ENCODE measurements at regions not wholly inside any gene's neighbourhood (a gene's known extent, or its start where the extent isn't known, plus 50 kb on each side); places are given as distances from the start of the nearest gene placed in this dataset.
"Not testable (repeated sequence)": the region's sequence is repeated elsewhere in the genome, so short reads cannot be mapped to it uniquely, and the experiment has no call there.

DNA sequence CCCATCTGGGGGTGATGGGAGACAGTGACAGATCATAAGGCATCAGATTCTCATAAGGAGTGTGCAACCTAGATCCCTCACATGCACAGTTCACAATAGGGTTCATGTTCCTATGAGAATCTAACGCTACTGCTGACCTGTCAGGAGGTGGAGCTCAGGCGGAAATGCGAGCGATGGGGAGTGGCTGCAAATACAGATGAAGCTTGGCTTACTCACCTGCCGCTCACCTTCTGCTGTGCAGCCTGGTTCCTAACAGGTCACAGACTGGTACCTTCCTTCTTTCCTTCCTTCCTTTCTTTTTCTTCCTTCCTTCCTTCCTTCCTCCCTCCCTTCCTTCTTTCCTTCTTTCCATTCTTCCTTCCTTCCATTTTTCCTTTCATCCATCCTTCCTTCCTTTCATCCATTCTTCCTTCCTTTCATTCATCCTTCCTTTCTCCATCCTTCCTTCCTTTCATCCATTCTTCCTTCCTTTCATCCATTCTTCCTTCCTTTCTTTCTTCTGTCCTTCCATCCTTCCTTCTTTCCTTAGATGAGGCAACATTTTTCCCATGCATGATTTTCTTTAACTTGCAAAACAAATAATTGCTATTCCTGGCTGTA is 370.0 kb upstream of the AUTS2 start:
- no peak for DNase-seq

DNA sequence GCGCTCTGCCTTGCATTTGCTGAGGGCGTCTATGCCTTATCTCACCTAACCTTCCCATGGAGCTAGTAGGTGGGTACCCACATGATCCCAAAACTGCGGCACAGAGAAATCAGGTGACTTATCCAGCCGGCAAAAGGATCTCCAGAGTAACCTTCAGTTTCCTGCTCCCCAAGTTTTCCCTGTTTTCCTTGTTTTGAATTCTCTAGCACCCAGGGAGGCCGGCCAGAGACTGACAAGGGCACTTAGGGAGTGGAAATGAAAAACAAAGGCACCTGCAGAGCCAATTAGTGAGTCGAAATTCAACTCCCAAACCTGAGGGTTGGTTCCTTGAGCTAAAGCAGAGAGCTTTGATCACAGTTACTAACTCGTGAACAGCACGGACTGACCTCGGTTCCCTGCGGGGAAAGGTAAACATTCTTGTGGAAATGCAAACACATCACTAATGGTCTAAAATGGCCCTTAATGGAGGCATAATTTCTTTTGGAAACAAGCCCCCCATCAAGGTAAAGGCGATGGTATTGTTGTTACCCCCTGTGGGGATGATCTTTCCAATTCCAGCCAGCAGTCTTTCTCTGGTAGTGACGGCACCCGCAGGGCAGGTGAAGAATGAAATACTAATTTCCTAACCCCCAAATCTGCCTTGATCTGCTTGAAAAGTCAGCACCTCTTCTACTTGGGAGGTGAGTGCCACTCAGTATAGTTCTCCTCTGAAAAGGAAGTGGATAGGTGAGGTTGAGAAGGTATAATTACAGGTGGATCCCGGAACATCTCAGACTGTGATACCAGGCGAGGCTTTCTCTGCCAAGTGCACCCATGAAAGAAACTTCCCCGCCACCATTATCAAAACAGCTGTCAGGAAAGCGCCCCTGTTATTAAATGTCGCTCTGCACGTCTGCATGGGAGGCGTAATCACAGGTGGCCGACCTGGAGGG is 365.6 kb upstream of the AUTS2 start:
- DNase-seq = no peak

DNA sequence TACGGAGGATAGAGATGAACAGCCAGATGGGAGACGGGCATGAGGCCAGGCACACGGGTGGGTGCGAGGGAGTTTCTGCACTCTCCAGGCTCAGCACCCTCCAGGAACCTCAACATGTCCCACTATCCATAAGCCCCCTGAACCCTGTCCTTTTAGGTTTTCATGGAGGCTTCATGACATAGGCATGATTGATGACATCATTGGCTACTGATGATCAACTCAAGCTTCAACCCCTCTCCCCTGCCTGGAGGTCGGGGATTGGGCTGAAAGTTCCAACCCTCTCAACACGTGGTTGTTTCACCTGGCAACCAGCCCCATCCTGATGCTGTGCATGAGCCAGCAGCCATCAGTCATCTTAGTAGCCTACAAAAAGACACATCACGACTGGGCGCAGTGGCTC is 360.7 kb upstream of the AUTS2 start:
- no peak for DNase-seq

DNA sequence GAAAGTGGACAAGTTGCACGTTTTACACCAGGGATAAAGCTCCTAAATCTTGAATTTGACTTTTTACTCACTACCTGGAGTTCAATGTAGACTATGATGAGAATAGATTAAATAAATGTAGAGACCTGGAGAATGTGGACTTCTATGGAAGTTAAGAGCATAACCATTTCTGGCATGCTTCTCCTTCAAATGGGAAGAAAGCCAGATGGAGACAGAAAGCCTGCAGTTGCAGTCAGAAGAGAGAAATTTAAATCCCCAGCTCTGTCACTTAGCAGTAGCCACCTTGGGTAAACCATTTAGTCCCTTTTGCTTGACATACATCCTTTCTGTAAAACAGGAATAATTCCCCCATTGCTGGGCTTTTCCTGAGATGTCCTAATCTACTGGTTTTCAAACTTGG is 355.3 kb upstream of the AUTS2 start:
- no peak for DNase-seq

DNA sequence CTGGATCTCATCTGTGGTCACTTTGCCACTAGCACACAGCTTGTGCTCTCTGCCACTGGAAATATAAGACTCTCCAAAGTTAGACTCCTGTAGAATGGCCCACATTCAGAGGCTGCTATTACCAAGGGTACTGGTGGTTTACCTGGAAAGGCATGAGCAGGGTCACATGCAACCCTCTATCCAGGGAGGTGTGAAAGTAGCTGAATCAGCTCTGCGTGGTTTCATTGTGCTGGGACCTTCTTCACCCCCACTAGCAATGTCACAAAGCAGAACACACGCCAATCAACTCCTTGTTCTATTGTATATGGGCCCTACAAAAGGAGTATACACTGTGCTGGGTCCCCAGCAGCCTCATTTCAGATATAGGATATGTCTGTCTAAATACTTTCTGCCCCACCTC is 353.6 kb upstream of the AUTS2 start:
- no peak for DNase-seq

DNA sequence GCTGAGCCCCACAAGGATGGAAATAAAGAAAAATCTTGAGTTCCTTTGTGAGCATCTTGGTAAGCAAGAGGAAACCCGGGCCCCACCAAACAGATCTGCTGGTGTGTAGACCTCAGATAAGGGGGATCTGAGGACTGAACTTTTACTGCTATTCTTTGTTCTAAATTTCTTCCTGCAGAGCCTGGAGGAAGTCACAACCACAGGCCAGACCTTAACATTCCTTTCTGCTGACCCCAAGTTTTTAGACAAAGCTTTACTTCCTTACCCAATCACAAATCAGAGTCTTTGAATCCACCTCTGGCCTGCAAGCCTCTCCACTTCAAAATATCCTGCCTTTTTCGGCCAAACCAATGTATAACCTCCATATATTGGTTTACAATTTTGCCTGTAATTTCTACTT is 352.6 kb upstream of the AUTS2 start:
- no peak for DNase-seq

DNA sequence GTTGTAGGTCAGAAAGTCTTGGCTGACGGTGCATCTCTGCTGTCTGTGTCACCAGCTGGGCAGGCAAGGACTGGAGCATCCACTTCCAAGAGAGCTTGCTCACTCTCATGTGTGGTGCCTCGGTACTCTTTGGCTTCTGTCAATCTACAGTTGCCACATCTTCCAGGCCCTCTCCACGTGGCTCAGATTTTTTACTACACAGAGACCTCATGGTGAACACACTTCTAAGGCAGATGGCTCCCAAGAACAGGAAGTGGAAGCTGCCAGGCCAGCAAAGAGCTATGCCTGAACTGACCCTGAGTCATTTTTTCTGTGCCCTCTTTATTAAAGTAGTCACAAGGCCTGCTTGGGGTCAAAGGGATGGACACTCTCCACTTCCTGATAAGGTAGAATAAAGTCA is 351.5 kb upstream of the AUTS2 start:
- peak; percentile 33 to 48 for DNase-seq

DNA sequence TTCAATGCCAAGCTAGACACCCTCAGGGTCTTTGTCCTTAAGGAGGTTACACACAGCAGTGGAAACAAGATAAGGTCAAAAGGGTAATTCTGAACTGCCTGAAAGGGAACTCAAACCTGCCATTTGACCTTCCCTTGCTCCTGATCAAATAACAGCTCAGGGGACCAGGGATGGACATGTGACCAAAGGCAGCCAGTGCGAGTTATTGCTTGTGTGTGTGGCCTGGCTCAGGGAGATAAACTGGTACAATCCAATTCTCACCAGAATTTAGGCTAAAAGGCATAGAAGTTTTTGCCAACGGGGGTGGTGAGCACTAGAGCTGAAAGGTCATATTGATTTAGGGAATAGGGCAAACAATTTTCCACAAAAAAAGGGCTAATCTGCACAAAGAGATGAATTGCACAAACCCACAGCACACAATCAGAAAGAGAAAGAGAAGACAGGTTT is 349.9 kb upstream of the AUTS2 start:
- not testable (repeated sequence) for DNase-seq

DNA sequence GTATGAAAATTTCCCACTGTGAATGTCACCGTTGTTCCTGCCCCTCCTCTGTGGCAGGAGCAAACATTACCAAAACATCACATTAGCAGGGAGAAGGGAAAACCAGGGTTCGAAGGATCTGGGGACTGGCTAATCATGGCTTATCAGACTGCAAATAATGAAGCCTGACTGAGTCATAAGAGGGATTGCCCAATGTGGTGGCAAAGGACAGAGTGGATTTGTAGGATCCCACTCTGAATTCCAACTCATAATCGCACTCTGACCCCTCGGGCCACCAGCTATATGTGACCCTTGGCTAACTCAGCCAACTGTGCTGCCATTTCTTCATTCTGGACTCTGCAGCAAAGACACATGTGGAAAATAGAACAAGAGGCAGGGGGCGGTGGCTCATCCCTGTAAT is 347.3 kb upstream of the AUTS2 start:
- DNase-seq = no peak

DNA sequence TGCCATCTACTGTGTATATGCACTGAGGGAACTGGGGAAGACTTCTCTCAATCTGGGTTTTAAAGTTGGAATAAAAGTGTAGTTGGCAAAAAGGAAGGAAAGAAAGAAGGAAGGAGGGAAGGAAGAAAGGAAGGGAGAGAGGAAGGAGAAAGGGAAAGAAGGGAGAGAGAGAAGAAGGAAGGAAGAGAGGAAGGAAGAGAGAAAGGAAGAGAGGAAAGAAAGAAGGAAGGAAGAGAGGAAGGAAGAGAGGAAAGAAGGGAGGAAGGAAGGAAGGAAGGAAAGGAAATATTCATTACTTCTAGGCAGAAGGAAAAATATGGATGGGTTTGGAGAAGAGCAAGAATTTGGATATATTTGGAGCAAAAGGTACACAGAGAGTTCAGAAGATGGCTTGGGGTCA is 343.6 kb upstream of the AUTS2 start:
- no peak for DNase-seq

DNA sequence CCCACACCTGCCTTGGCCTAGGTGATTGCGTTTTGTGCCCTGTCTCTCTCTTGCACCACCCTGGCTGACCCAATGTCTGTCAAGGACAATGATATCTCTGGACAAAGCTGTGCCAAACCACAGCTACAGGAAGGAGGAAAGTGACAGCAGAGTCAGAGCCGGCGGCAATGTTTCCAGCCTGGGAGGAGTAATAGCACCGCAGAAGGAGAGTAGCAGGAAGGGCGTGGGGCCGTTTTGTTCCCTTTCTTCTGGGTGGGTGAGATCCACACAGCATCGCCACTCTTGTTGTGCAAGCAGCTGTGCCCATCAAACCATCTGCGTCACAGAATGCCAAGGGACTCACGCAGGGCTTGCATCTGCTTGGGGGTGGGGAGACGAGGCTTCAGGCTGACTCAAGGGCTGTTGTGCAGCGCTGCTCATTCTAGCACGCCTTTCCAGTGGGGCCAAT is 341.6 kb upstream of the AUTS2 start:
- peak; percentile 36 to 60 for DNase-seq

DNA sequence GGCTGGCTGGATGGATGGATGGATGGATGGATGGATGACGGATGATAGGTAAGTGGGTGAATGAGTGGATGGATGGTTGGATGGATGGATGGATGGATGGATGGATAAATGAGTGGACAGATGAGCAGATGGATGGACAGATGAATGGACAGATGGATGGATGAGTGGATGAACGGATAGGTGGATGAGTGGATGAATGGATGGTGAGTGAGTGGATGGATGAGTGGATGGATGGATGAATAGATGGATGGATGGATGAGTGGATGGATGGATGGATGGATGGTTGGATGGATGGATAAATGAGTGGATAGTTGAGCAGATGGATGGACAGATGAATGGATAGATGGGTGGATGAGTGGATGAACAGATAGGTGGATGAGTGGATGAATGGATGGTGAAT is 340.7 kb upstream of the AUTS2 start:
- DNase-seq = no peak

DNA sequence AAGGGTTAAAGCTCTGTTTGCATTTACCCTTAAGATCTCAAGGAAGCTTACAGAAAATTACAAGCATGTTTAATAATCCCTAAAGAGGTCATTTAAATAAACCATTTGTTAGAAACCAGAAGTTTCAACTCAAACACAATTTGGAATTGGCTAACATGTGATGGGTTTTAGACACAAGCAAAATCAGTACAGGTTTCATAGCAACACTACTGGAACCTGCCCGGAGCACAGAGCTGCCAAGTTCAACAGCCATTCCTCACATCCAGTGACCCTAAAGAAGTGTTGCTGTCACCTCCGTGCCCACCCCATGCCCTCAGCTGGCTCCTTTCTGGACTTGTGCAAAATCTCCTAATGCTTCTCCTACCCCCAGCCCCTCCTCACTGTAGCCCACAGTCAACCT is 338.8 kb upstream of the AUTS2 start:
- no peak for DNase-seq

DNA sequence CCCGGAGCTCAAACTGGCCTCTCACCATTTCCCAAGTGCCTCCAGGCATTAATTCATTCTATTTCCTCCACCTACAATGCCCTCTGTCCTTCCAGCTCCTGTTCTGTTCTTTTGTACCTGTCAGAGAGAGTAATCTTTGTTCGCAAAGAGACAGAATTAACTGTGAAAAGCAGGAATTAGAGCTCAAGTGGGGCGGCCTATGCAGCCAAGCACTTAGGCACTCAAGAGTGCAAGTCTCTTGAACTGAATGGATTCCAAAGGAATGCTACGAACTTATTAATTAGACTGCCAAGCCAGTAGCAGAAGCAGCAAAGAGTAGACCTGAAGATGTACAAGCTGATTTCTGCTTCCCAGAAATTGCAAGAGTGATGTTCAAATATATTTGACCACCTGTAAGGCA is 338.3 kb upstream of the AUTS2 start:
- DNase-seq = no peak

DNA sequence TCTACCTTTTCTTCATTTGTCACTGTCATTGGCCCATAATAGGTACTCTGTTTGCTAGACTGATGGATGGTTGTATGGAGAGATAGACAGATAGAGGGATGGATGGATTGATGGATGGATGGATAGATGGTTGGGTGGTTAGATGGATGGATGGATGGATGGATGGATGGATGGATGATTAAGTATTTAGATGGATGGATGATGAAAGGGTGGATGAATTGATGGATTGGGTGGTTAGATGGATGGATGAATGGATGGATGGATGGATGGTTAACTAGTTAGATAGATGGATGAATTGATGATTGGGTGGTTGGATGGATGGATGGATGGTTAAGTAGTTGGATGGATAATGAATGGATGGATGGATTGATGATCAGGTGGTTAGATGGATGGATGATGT is 334.7 kb upstream of the AUTS2 start:
- DNase-seq = no peak

DNA sequence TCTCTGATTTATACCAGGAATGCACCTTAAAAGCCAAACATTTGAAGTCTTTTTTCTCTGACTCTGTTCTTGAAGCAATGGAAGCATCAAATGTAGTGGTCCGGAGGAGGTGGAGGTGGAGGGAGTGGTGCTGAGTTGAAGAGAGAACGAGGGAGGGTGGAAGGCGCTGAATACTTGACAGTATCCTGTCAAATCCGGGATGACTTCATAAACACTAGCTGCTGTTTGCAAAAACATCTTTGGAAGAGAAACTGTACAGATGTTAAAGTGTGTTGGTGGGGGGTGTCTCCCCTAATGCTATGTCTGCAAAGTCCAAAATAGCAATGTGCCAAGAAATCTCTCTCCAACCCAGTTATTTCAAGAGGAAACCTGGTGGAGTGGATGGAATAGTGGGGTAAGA is 328.5 kb upstream of the AUTS2 start:
- no peak for DNase-seq

DNA sequence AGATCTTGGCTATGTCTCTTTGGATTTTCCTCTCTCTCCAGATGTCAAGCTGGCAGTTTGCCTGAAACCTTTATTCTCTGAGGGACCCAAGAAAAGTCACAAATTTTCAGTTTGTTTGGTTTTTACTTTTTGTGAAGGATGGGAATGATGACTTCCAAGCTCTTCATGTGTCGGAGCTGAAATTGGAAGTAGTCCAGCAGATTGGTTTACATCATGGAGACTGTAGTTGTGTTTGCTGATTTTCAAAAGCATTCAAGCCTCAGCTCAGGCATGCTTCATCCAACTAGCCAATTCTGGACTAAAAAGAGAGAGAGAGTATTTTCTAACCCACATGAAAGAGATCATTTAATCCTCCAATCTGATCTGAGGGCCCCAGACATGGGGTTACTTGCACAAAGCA is 326.2 kb upstream of the AUTS2 start:
- no peak for DNase-seq

DNA sequence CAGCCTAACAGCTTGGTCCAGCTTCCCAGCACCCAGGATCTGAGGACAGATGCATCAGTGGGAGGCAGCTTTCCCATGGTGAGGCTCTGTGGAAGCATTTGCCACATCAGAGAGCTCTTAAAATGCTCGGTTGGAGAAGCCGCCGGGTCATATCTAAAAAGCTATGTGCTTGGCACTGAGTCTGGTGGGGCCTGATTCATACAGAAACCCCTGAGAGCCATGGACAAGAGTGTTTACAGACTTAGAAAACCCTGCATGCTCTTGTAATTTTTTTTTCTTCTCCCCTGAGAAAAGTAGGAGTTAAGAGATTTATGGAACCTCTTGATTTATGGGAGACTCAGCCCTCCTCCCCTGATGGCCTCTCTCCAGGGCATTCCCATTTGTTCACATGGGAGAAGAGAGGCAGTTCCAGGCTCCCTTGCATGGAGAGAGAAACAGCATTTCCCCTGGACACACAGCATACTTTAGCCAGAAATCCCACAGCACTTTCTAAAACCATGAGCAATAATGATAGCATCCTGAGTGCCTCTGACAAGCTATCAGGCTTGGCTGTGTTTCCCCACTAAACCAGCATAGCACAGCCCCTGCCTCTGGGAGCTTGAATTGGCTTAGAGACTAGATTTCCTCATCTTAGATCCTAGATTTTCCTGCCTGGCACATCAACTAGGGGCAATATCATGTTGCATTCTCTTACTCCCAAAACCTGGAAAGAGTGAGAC is 322.1 kb upstream of the AUTS2 start:
- no peak for DNase-seq

DNA sequence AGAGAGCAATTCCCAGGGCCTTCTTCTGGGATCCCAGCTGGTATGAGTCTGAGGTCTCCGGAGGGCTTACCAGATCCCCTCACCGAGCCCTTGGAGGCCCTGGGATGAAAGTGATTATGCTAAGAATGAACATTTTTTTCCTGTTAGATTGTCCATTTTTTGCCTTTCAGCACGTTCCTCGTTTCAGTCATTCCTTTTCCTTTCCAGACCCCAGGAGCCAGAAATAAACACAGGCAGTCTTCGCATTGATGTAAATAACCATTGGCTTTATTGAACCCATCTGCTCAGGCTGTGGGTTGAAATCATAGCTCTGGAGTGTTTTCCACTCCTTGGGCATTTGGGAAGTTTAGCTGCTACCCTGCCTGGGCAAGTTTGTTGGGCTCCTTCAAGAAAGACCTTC is 320.9 kb upstream of the AUTS2 start:
- no peak for DNase-seq

DNA sequence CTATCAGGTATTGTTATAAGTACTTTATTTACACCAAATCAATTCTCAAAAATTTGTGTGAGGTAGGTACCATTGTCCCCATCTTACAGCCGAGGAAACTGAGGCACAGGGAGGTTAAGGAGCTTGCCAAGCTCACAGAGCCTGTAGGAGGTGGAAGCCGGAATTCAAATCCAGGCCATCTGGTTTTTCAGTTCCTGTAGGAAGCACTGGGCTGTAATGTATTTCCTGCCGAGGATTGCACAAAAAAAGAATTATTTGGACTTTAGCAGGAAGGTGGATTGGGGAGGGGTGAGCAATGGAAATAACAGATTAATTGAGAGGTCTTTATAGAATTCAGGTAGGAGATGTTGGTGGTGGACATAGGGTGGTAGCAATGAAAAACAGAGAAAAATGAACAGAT is 315.3 kb upstream of the AUTS2 start:
- no peak for DNase-seq

DNA sequence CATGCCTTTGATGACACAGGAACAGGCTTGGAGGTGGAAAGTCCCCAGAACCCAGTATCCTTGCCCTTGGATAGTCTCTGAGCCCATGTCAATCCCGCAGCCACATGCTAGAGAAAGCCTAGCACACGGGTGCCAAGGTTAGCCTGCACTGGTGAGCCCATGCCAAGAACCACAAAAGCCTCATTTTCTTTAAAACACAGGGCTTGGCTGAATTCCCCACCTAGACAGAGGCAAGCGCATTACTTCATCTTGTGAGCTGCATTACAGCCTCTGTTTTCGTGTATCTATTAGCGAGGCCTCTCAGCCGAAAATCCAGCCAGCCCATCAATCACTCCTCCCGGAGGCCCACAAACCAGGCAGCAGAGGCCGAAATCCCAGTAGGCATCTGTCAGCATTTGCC is 314.9 kb upstream of the AUTS2 start:
- no peak for DNase-seq

DNA sequence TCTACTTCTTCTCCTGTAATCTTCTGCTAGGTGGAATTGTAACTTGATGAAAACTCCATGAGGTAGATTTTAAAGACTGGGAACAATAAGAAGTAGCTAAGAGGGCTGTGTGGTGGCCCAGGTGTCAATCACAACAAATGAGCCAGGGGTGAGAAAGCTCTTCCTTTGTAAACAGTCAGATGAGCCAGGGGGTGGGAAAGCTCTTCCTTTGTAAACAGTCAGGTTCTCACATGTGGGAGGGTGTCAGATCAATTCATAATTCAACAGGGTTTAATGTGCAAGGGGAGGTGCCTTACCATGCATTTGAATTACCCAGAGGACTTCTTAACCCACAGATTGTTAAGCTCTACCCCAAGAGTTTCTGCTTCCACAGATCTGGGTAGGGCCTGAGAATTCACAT is 312.4 kb upstream of the AUTS2 start:
- DNase-seq = no peak

DNA sequence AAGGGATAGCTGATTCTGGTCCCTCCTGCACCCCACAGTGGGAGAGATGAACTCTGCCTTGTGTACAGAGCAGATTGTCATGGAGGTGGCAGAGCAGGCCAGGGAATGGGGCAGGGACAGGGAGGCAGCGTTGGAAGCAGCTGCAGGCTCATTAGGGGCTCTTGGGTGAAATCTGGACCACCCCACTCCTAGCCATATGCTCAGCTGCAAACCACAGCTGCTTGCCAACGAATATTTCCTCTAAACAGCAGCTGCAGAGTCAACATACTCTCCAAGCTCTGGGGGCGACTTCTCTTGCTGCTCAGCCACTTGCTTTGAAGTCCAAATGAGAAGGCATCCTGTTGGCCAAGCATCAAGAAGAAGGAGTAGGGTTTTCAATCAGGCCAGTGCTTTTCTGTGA is 302.3 kb upstream of the AUTS2 start:
- no peak for DNase-seq

DNA sequence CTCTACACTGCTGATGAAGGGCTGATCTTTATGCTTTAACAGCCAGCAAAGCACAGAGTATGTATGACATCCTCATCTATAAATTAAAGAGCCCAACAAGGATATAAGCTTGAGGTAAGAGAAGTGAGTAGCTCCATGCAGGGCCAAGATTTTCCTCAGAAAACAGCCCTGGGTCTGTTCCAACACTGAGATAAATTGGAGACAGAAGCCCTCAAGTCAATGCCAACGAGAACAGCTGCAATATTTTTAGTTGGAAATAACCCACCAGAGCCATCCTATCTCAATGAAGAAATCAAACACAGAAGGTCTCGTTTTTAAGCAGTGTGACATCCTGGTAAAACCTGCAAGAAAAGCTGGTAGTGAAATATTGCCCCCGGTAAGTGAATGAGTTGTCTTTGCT is 297.0 kb upstream of the AUTS2 start:
- no peak for DNase-seq

Data from inflammatory macrophage treated with lipopolysaccharide for 1 hour (primary cell).